ENCODE measurements at regions not wholly inside any gene's neighbourhood (a gene's known extent, or its start where the extent isn't known, plus 50 kb on each side); places are given as distances from the start of the nearest gene placed in this dataset.
"Not testable (repeated sequence)": the region's sequence is repeated elsewhere in the genome, so short reads cannot be mapped to it uniquely, and the experiment has no call there.

- no peak for DNase-seq
Observed at GRCh38 chr14:26655128-26655527, 57.3 kb upstream of the NOVA1 start.

GRCh38 chr14:26663506-26663905 lies 65.7 kb upstream of the NOVA1 start:
- TF ChIP-seq CTCF (IDR thresholded peaks at IDR 0.05), result no peak
- ATAC-seq (no peak), DNase-seq (no peak)
- H3K4me1 ChIP-seq, result no peaks in the 10 kb centered on the region
- H3K27ac ChIP-seq, result no peak overlapping the region
- H3K9me3 ChIP-seq, result peaks cover 0 to 20% (median 0%) of the 10 kb centered on the region in 11 donors
- intact Hi-C loops (cut with DNase I), result no loop called here
- no peaks in the 10 kb centered on the region for H3K27me3 ChIP-seq
- 51% methylated on average over 1 of the region's 1 CpG for WGBS, 2 donors
- H3K36me3 ChIP-seq, result no peaks in the 10 kb centered on the region
- H3K4me3 ChIP-seq, result no peak overlapping the region

More at GRCh38 chr14:26655128-26655527, 57.3 kb upstream of the NOVA1 start:
- ATAC-seq, result no peak
- Histone ChIP-seq H3K36me3 (no peaks in the 10 kb centered on the region), H3K4me3 (no peak overlapping the region), H3K27ac (no peak overlapping the region), H3K4me1 (no peaks in the 10 kb centered on the region), H3K9me3 (no peaks in the 10 kb centered on the region), H3K27me3 (no peaks in the 10 kb centered on the region)
- no peak for TF ChIP-seq CTCF (IDR thresholded peaks at IDR 0.05)
- WGBS, 2 donors, result 86 to 91% methylated on average over 5 of the region's 5 CpGs
- intact Hi-C loops (cut with DNase I), result no loop called here

DNA sequence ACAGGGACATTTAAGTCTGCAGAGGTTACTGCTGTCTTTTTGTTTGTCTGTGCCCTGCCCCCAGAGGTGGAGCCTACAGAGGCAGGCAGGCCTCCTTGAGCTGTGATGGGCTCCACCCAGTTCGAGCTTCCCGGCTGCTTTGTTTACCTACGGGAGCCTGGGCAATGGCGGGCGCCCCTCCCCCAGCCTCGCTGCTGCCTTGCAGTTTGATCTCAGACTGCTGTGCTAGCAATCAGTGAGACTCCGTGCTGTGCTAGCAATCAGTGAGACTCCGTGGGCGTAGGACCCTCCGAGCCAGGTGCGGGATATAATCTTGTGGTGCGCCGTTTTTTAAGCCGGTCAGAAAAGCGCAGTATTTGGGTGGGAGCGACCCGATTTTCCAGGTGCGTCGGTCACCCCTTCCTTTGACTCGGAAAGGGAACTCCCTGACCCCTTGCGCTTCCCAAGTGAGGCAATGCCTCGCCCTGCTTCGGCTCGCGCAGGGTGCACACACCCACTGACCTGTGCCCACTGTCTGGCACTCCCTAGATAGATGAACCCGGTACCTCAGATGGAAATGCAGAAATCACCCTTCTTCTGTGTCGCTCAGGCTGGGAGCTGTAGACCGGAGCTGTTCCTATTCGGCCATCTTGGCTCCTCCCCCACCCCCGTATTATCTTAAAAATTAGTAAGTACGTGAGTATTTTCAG lies 81.0 kb upstream of the NOVA1 start:
- H3K4me3 ChIP-seq; ATAC-seq; intact Hi-C loops (cut with DNase I): not testable (repeated sequence)

DNA sequence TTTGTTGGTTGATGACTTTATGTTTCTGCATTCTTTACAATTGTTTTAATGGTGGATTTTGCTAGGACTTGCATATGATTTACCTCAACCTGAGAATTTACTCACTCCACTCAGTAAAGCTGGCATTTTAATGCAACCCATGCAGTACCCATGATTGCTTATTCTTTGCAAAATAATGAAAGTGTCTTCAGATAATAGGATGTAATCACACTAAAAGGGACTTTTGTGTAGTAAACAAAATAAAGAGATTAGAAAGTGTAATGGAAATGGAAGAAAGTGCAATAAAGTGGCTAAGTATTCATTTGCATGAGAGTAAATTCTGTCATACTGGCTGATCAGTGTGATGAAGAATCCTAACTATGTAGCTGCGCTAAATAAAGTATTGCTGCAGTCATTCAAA lies 87.6 kb upstream of the NOVA1 start:
- no peak overlapping the region for H3K27ac ChIP-seq
- H3K27me3 ChIP-seq, result no peaks in the 10 kb centered on the region
- no peaks in the 10 kb centered on the region for H3K36me3 ChIP-seq
- H3K4me3 ChIP-seq, result no peak overlapping the region
- H3K4me1 ChIP-seq, result no peaks in the 10 kb centered on the region
- H3K9me3 ChIP-seq, result peaks cover 0 to 27% (median 0%) of the 10 kb centered on the region in 11 donors
- intact Hi-C loops (cut with DNase I), result no loop called here
- DNase-seq, result no peak
- no peak for TF ChIP-seq CTCF (IDR thresholded peaks at IDR 0.05)
- WGBS, 2 donors, result 93 to 96% methylated on average over 1 of the region's 1 CpG
- ATAC-seq, result no peak

More for the DNA sequence above, 81.0 kb upstream of the NOVA1 start:
- peaks cover 0 to 31% (median 0%) of the 10 kb centered on the region in 11 donors for H3K9me3 ChIP-seq
- not testable (repeated sequence) for H3K4me1 ChIP-seq, DNase-seq, H3K27me3 ChIP-seq, H3K36me3 ChIP-seq, H3K27ac ChIP-seq
- 88 to 95% methylated on average over 11 to 27 of the region's 31 CpGs for WGBS, 2 donors

DNA sequence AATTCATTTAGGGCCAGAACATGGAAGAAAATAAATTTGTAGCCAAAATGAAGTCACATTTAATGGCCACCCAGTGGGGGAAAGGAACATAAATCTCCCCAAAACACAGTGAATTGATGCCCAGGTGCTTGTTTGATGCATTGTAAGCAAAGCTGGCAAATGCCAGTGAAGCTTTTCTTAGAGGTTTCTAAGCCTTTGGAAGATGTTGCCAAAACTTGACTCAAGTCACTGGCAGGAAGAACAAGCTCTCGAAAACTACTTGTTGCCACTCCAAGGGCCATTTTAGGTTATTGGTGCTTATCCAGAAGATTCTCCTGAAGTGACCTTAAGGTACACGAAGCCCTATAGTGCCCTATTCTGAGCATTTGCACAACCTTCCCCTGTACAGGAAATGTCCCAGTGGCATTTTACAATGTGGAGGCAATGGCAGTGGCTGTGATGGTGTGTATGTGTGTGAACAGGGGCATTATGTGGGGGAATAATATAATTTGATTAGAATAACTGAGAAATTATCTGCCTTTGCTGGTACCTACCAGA lies 89.5 kb upstream of the NOVA1 start:
- H3K4me1 ChIP-seq, result no peaks in the 10 kb centered on the region
- WGBS, 2 donors, result 80 to 84% methylated on average over 2 of the region's 2 CpGs
- DNase-seq (no peak), ATAC-seq (no peak)
- H3K9me3 ChIP-seq, result peaks cover 0 to 15% (median 0%) of the 10 kb centered on the region in 11 donors
- TF ChIP-seq CTCF (IDR thresholded peaks at IDR 0.05), result no peak
- H3K36me3 ChIP-seq, result no peaks in the 10 kb centered on the region
- no peaks in the 10 kb centered on the region for H3K27me3 ChIP-seq
- no peak overlapping the region for H3K4me3 ChIP-seq
- intact Hi-C loops (cut with DNase I), result no loop called here
- no peak overlapping the region for H3K27ac ChIP-seq

All from heart right ventricle (tissue), 16 donors.